Embryonic facial prominence (tissue), 1 donor: ENCODE measurements at regions not wholly inside any gene's neighbourhood (a gene's known extent, or its start where the extent isn't known, plus 50 kb on each side); places are given as distances from the start of the nearest gene placed in this dataset.
"Not testable (repeated sequence)": the region's sequence is repeated elsewhere in the genome, so short reads cannot be mapped to it uniquely, and the experiment has no call there.

ENCODE experiments used
- DNase-seq: peaks from one replicate; pipeline ENCODE4 v3.0.0-alpha.2; 2016; ENCODE audit errors: extremely low spot score

DNA sequence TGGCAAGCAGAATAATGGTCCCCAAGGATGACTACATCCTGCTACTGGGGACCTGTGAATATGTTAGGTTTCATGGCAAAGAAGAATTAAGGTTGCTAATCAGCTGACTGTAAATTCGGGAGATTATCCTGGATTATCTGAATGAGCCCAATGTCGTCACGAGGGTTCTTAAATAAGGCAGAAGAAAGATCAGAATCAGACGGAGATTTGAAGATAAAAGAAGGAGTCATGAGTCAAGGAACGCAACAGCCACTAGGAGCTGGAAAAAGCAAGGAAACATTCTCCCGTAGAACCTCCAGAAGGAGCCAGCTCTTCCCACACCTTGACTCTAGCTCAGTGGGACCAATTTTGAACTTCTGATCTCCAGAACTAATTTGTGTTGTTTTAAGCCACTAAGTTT, 82.9 kb upstream of the APBB1IP start:
- no peak for DNase-seq

DNA sequence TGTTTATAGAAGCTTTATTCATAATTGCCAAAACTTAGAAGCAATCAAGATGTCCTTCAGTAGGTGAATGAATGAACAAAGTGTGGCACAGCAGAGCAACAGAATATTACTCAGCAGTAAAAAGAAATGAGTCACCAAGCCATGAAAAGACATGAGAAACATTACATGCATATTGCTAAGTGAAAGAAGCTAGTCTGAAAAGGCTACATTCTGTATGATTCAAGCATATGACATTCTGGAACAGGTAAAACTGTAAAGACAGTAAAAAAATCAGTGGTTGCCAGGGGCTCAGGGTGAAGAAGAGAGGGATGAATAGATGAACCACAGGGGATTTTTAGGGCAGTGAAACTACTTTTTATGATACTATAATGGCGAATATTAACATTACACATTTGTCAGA, 80.9 kb upstream of the APBB1IP start:
- DNase-seq = no peak

- no peak for DNase-seq
Measured at GRCh38 chr10:26358071-26358470, 80.1 kb upstream of the APBB1IP start.

- DNase-seq = no peak
Measured at GRCh38 chr10:26359670-26360069, 78.5 kb upstream of the APBB1IP start.

DNA sequence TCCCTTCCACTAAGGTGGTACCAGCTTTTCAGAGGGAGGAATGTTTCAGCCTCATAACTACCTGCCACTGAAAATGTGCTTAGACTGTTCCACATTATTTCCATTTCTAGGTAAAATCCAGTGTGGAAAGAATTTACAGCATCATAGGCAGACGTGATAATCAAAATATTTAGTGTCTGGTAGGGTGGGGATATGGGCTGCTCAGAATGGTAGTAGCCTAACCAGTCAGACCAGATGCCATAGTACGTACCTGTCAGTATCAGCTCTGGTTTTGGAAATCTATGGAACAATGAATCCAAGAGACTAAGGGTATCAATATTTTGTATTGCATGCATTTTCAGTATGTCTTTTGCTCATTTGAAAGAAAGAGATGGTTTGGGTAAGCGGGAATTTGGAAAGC, 76.8 kb upstream of the APBB1IP start:
- no peak for DNase-seq

GRCh38 chr10:26361971-26362370, 76.2 kb upstream of the APBB1IP start:
- no peak for DNase-seq

- no peak for DNase-seq
Measured at GRCh38 chr10:26365681-26366358, 72.3 kb upstream of the APBB1IP start.

- DNase-seq = not testable (repeated sequence)
Measured at GRCh38 chr10:26367035-26367434, 71.1 kb upstream of the APBB1IP start.

GRCh38 chr10:26367771-26368170, 70.4 kb upstream of the APBB1IP start:
- peak; percentile 11 for DNase-seq

GRCh38 chr10:26368463-26368862, 69.7 kb upstream of the APBB1IP start:
- DNase-seq = no peak

DNA sequence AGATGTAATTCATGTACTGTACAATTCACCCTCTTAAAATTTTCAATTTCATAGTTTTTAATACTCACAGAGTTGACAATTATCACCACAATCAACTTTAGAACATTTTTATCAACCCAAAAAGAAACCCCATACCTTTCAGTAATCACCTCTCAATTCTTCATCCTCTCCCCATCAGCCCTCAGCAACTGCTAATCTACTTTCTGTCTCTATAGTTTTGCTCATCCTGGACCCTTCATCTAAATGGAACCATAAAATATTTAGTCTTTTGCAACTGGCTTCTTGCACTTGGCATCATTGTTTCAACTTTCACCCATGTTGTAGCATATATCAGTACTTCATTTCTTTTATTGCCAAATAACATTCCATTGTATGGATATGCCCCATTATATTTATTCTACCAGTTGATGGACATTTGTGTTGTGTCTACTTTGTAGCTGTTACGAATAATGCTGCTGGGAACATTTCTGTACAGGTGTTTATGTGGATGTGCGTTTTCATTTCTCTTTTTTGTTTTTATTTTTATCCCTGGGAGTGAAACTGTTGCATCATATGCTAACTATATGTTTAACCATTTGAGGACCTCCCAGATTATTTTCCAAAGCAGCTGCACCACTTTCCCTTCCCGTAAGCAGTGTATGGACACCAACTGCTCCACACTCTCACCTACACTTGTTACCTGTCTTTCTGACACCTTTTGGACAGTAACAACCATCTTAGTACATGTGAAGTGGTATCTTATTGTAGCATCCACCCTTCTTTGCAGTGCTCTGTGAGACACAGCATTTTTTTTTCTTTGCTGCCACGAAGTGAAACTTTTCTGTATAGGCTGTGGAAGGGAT, 65.4 kb upstream of the APBB1IP start:
- no peak for DNase-seq

DNA sequence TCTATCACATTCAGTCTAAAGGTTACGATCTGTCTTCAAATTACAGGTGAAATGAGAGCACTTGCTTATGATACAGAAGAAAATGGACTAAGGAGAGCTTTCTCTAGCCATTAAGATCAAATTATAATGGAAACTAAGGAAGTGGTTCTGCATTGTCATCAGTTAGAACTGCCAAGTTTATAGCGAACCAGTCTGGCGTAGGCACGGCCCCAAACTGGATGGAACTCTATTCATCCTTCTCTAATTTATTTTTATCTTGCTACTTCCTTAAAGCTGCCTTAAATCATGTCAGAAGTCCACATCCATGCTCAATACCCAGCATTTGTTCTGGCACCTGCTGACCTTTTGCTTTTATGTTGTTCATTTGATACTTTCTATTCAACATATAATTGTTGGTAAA, 63.7 kb upstream of the APBB1IP start:
- DNase-seq = no peak

DNA sequence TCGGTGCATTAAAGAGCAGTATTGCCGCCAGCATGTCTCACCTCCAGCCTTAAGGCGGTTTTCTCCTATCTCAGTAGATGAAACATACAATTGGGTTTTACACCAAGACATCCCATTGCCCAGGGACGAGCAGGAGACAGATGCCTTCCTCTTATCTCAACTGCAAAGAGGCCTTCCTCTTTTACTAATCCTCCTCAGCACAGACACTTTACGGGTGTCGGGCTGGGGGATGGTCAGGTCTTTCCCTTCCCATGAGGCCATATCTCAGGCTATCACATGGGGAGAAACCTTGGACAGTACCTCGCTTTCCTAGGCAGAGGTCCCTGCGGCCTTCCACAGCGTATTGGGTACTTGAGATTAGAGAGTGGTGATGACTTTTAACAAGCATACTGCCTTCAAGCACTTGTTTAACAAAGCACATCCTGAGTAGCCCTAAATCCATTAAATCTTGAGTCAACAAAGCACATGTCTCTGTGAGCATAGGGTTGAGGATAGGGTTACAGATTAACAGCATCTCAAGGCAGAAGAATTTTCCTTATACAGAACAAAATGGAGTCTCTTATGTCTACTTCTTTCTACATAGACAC, 60.8 kb upstream of the APBB1IP start:
- DNase-seq = not testable (repeated sequence)

GRCh38 chr10:26378861-26379294, 59.3 kb upstream of the APBB1IP start:
- no peak for DNase-seq

GRCh38 chr10:26380815-26381214, 57.3 kb upstream of the APBB1IP start:
- DNase-seq = no peak

DNA sequence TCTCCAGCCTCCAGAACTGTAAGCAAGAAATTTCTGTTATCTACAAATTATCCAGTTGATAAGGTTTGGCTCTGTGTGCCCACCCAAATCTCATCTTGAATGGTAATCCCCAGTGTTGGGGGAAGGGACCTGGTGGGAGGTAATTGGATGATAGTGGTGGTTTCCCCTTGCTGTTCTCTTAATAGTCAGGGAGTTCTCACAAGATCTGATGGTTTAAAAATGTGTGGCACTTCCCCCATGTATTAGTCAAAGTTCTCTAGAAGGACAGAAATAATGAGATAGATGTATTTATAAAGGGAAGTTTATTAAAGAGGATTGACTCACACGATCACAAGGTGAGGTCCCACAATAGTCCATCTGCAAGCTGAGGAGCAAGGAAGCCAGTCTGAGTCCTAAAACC, 56.2 kb upstream of the APBB1IP start:
- no peak for DNase-seq

DNA sequence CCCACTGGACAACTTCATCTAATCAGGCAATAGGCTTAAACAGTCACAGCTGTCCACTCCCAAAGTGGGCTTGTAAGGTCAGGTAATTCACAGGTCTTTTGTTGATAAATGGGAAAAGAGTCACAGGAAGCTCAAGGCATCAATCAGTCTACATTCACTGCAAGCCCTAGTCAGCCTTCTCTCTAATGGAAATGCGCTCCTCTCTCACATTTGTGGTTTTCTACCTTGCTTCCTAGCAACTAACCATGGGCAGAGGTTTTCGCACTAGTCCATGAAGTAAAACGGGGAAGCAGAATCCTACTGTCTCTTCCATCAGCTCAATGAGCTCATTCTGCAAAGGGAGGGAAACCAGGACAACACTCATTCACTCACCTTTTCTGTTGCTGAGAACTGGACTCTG, 53.5 kb upstream of the APBB1IP start:
- no peak for DNase-seq

GRCh38 chr10:26385443-26385842, 52.7 kb upstream of the APBB1IP start:
- DNase-seq = no peak

DNA sequence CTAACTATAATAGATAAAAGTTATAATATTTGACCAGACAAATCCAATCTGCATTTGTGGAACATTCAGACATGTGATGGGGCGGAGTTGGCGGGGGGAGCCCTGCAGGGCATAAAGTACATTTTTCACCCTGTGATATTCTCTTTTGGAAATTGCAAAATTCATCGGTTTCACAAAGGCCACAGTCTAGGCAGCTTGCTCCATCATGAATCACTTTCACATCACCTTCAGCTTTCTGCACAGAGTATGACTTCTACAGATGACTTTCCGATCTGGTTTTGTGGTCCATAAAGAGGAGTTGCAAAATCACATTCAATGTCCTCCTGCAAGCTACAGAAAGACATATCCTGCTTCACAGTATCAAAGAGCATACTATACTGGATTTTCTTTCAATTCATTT, 51.4 kb upstream of the APBB1IP start:
- no peak for DNase-seq
